Common myeloid progenitor, CD34-positive (primary cell): ENCODE measurements at regions not wholly inside any gene's neighbourhood (a gene's known extent, or its start where the extent isn't known, plus 50 kb on each side); places are given as distances from the start of the nearest gene placed in this dataset.

Experiments used
- CTCF ChIA-PET: fragments of 350-600 bp; sonication (Branson Sonifier 250); formaldehyde crosslinking; loops from one replicate; lab custom pipeline; 2021; ENCODE audit warnings: antibody characterized with exemption; lab: Charles Lee
- POLR2A ChIA-PET: fragments of 350-600 bp; sonication (Branson Sonifier 250); formaldehyde crosslinking; loops from one replicate; lab custom pipeline; 2021; ENCODE audit warnings: antibody characterized with exemption; lab: Charles Lee
- DNase-seq, 3 donors: peaks; one replicate each; pipeline versions ENCODE4 v3.0.0 to v3.0.0-alpha.2; 2013
- H3K27ac ChIP-seq, 2 experiments: 1 replicate in 1 of 2; 2 replicates in 1 of 2; pipeline ENCODE4 v1.7.0; 2013; ENCODE audit warnings: inconsistent platforms in 2 of 2, low read length in 2 of 2, mild to moderate bottlenecking in 2 of 2, low read depth in 1 of 2, moderate library complexity in 1 of 2; ENCODE audit not compliant: severe bottlenecking in 2 of 2, insufficient read depth in 1 of 2, poor library complexity in 1 of 2
- H3K27me3 ChIP-seq, 5 experiments: replicated peaks in 2 of 5; 1 replicate in 3 of 5; 2 replicates in 2 of 5; pipeline versions ENCODE4 v1.6.1 to v1.7.0; 2013; ENCODE audit warnings: low read length in 4 of 5, mild to moderate bottlenecking in 2 of 5, moderate library complexity in 2 of 5, inconsistent platforms in 1 of 5; ENCODE audit not compliant: insufficient read depth in 5 of 5, control insufficient read depth in 4 of 5
- H3K36me3 ChIP-seq, 4 experiments: 1 replicate in 2 of 4; 2 replicates in 2 of 4; pipeline versions ENCODE4 v1.6.1 to v1.7.0; 2013; ENCODE audit warnings: low read length in 3 of 4, control low read depth in 1 of 4, mild to moderate bottlenecking in 1 of 4; ENCODE audit not compliant: control insufficient read depth in 4 of 4, insufficient read depth in 4 of 4
- H3K4me1 ChIP-seq, 4 experiments: 1 replicate in 3 of 4; 2 replicates in 1 of 4; pipeline versions ENCODE4 v1.6.1 to v1.7.1; 2013; ENCODE audit warnings: low read length in 3 of 4, mild to moderate bottlenecking in 3 of 4, control low read depth in 1 of 4, inconsistent platforms in 1 of 4, moderate library complexity in 1 of 4; ENCODE audit not compliant: control insufficient read depth in 4 of 4, insufficient read depth in 4 of 4; ENCODE audit errors: control extremely low read depth in 1 of 4
- H3K4me3 ChIP-seq, 7 experiments: 1 replicate in 4 of 7; 2 replicates in 3 of 7; pipeline versions ENCODE4 v1.5.1 to v1.7.0; 2013; ENCODE audit warnings: mild to moderate bottlenecking in 7 of 7, low read length in 6 of 7, moderate library complexity in 6 of 7, inconsistent platforms in 2 of 7, low read depth in 2 of 7, control low read depth in 1 of 7; ENCODE audit not compliant: insufficient read depth in 4 of 7, control insufficient read depth in 1 of 7; ENCODE audit errors: extremely low read depth in 1 of 7
- H3K9me3 ChIP-seq, 5 experiments: 1 replicate in 4 of 5; 2 replicates in 1 of 5; pipeline versions ENCODE4 v1.6.1 to v1.7.1; 2013; ENCODE audit warnings: low read length in 4 of 5, mild to moderate bottlenecking in 2 of 5, inconsistent platforms in 1 of 5, low read depth in 1 of 5, moderate library complexity in 1 of 5; ENCODE audit not compliant: control insufficient read depth in 4 of 5, insufficient read depth in 2 of 5; ENCODE audit errors: control extremely low read depth in 1 of 5
- WGBS: methylation state at CpG from one replicate; pipeline ENCODE4 v1.1.5; 2013; ENCODE audit not compliant: insufficient coverage; 5-methylcytosine and 5-hydroxymethylcytosine counted together

DNA sequence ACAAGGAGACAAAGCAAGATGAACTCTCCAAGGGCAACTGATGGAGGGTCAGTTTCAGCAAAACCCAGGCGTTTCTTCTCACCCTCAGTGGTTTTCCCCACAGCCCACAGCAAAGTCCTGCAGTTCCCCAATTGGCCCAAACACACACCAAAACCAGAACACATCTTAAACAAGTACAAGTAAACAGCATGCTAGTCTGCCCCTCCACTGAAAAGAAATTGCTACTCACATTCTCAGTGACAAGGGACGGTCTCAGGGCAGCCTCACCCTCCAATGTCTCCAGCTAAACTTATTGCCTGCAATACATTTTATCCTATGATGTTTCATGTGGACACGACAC lies 300.6 kb upstream of the IRX3 start:
- Histone ChIP-seq H3K27me3 (peaks cover 2 to 60% (median 15%) of the 10 kb centered on the region in 5 experiments), H3K4me1 (no peaks in the 10 kb centered on the region), H3K27ac (no peak overlapping the region), H3K36me3 (no peaks in the 10 kb centered on the region), H3K9me3 (no peaks in the 10 kb centered on the region), H3K4me3 (no peak overlapping the region)
- CTCF ChIA-PET: no interaction called here
- DNase-seq: no peak
- 100% methylated on average over 1 of the region's 3 CpGs for WGBS
- POLR2A ChIA-PET: no interaction called here

DNA sequence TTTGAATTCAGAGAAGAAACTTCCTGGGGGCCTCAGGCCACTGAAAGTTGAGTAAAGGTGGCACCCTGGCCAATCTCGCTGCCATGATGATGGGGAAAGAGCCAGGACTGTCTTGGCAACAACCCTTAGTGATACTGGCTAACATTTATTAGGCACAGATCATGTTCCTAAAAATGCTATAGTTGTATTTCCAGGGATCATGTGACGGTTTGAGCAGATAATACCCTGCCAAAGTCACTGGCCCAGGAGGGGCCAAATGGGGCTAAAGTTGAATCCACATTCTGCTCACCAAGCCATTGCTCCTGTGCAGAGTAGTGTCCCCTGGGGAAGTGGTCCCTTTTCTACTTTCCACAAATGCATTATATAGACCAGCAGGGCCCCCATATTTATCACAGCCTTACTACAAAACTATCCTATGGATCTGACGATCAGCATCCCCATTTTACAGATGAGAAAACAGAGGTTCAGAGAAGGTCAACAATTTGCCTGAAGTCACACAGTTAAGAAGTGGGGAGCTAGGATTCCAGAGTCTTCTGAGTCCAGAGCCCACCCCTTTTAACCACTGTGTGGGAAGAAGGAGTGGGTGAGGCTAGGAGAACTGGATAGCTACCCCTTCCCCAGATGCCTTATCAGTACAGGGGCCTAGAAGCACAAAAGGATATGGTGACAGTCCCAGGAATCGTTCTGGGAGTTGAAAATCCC lies 300.0 kb upstream of the IRX3 start:
- Histone ChIP-seq H3K36me3 (no peaks in the 10 kb centered on the region), H3K4me1 (no peaks in the 10 kb centered on the region), H3K9me3 (peaks cover 0 to 1% (median 0%) of the 10 kb centered on the region in 5 experiments), H3K4me3 (no peak overlapping the region), H3K27ac (no peak overlapping the region), H3K27me3 (peaks cover 2 to 57% (median 11%) of the 10 kb centered on the region in 5 experiments)
- 93% methylated on average over 3 of the region's 4 CpGs for WGBS
- no peak for DNase-seq
- POLR2A ChIA-PET: no interaction called here
- CTCF ChIA-PET: no interaction called here

DNA sequence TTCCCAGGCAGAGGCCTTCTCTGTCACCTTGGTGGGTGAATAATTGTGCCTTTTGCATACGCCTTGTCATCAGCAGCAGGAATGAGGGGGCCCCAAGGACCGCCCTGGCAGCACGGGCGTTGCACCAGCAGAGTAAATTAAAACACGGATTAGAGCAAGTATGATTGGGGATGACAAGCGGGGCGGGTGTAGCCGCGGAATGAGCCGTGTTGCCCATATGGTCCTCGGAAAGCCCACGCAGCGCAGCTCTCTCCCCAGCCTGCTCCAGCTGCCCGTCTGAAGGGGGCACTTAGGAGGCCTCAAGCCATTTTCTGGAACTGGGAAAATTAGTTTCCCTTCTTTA lies 299.4 kb upstream of the IRX3 start:
- ChIA-PET CTCF (no interaction called here), POLR2A (no interaction called here)
- H3K4me1 ChIP-seq: no peaks in the 10 kb centered on the region
- peaks cover 0 to 1% (median 0%) of the 10 kb centered on the region in 5 experiments for H3K9me3 ChIP-seq
- H3K36me3 ChIP-seq: no peaks in the 10 kb centered on the region
- no peak for DNase-seq
- H3K4me3 ChIP-seq: no peak overlapping the region
- WGBS: 67% methylated on average over 14 of the region's 14 CpGs
- no peak overlapping the region for H3K27ac ChIP-seq
- H3K27me3 ChIP-seq: peaks cover under 1 to 51% (median 4%) of the 10 kb centered on the region in 5 experiments

DNA sequence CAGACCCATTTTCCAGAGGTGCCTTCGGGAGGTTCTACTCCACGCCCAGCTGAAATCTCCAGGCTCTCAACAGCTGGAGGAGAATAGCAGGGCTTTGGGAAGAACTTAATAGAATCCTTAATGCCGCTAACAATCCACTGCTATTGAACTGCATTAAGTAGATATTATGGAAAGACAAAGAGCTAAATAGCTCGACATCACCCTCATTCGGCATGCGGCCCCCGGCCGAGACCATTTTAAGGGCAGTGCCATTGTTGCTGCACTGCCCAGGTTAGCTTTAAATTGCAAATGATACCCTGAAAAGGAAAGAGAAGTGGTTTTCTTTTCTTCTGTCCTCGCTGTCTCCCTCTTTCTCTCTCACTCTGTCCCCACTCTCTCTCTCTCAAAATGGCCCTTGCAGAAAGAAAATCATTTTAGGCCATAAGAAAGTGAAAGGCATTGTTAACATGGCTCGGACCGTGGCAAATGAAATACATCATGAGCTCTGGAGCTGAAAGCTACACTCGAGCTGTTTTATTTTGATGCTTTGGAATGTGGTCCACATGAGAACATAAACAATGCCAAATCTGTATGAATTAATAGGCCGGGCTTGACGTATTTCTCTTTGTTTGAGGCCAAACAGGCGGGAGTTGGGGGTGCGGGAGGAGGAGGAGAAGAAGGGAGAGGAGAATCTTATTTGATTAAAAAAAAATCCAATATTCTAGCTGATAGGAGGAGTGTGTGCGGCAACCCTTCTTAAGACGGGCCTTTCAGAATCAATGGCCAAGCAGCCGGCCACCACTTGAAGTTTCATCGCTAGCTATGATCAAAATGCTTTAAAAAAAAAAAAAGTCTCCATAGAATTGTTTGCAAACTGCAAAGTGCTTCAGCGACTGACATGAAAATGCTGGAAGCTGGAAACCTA lies 298.8 kb upstream of the IRX3 start:
- no peak overlapping the region for H3K4me3 ChIP-seq
- WGBS: 74% methylated on average over 16 of the region's 21 CpGs
- H3K4me1 ChIP-seq: no peaks in the 10 kb centered on the region
- no peaks in the 10 kb centered on the region for H3K36me3 ChIP-seq
- H3K9me3 ChIP-seq: peaks cover 0 to 1% (median 0%) of the 10 kb centered on the region in 5 experiments
- CTCF ChIA-PET: no interaction called here
- DNase-seq: no peak
- POLR2A ChIA-PET: interaction anchor here (0.6 kb wide), 1 partner anchor 1822 kb away, joined by 3 read pairs; no protein-coding TSS in a partner anchor
- H3K27me3 ChIP-seq: peaks cover 0 to 45% (median 2%) of the 10 kb centered on the region in 5 experiments
- H3K27ac ChIP-seq: no peak overlapping the region

DNA sequence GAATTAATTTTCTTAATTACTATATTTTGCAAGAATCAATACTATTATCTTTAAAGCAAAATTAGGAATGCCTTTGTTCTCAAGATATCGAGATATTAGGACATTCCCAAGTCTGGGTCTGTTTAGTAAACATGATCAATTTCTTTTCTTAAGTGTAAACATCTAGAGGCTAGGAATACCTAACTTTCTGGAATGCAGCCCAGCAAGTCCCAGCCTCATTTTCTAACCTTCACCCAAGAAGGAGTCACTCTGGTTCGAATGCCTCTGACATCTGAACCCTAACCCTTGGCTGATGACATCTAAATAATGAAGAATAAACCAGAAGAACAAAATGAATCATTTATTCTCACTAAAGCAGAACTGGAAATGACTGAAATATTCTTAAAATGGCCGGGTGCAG lies 297.5 kb upstream of the IRX3 start:
- H3K36me3 ChIP-seq: no peaks in the 10 kb centered on the region
- 100% methylated on average over 1 of the region's 3 CpGs for WGBS
- DNase-seq: no peak
- peaks cover 0 to 1% (median 0%) of the 10 kb centered on the region in 5 experiments for H3K9me3 ChIP-seq
- no peak overlapping the region for H3K4me3 ChIP-seq
- ChIA-PET CTCF (no interaction called here), POLR2A (no interaction called here)
- H3K27me3 ChIP-seq: peaks cover 0 to 45% (median 2%) of the 10 kb centered on the region in 5 experiments
- no peaks in the 10 kb centered on the region for H3K4me1 ChIP-seq
- H3K27ac ChIP-seq: no peak overlapping the region

DNA sequence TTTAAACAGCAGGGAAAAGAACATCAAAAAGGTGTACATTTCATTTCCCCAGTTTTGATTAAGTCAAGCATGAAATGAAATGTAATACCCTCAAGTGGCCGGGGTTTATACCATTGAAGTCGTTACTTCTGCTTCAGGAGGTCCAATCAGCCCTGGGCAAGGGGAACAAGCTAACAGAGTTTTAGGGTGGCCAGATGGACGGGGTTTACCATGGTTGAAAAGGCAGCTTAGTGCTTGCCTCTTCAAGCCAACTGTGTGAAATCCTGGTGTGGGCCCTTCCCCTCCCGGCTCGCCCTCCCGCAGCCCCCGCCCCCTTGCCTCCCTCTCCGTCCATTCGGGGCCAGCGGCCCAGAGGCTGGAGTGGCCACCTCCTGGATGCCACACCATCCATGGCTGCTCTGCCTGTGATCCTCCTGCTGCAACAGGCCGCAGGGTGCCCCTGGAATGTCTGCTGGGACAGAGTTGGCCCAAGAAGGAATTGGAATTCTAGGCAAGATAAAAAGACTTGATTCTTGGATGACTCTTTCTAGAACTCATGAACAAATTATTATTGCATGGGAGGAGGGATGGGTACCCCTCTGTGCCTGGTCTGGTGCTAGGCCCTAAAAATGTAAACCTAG lies 296.2 kb upstream of the IRX3 start:
- no peak overlapping the region for H3K27ac ChIP-seq
- CTCF ChIA-PET: no interaction called here
- H3K27me3 ChIP-seq: peaks cover 1 to 52% (median 8%) of the 10 kb centered on the region in 5 experiments
- H3K9me3 ChIP-seq: peaks cover 0 to 1% (median 0%) of the 10 kb centered on the region in 5 experiments
- no peak overlapping the region for H3K4me3 ChIP-seq
- POLR2A ChIA-PET: no interaction called here
- no peak for DNase-seq
- 88% methylated on average over 7 of the region's 11 CpGs for WGBS
- no peaks in the 10 kb centered on the region for H3K36me3 ChIP-seq
- H3K4me1 ChIP-seq: no peaks in the 10 kb centered on the region
